ENCODE measurements at regions not wholly inside any gene's neighbourhood (a gene's known extent, or its start where the extent isn't known, plus 50 kb on each side); places are given as distances from the start of the nearest gene placed in this dataset.

DNA sequence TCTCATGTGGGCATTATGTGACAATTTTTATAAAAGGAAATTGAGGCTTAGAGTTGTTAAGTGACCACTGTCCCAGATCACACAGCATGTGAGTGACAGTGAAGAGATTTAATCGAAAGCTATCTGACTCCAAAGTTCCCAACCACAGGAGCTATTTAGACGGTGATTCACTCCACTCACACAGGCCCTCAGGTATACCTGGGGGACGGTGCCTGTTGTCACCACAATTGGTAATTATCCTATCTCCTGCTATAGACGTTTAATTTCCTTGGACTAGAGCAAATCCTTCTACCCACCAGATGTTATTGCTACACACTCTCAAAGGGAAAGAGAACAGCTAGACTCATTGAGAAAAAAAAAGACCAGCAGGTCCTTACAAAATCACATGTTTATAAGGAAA, 145.5 kb downstream of the KLF6 start:
- TF ChIP-seq OSR1 (CRISPR knock-in tag; IDR thresholded peaks at IDR 0.05) = no peak
- no peak for TF ChIP-seq ESRRG (CRISPR knock-in tag; IDR thresholded peaks at IDR 0.05)
- no peak for TF ChIP-seq ISL1 (CRISPR knock-in tag; IDR thresholded peaks at IDR 0.05)
- no peak for TF ChIP-seq ZC3H10 (CRISPR knock-in tag; IDR thresholded peaks at IDR 0.05)
- TF ChIP-seq, protein P1, sequence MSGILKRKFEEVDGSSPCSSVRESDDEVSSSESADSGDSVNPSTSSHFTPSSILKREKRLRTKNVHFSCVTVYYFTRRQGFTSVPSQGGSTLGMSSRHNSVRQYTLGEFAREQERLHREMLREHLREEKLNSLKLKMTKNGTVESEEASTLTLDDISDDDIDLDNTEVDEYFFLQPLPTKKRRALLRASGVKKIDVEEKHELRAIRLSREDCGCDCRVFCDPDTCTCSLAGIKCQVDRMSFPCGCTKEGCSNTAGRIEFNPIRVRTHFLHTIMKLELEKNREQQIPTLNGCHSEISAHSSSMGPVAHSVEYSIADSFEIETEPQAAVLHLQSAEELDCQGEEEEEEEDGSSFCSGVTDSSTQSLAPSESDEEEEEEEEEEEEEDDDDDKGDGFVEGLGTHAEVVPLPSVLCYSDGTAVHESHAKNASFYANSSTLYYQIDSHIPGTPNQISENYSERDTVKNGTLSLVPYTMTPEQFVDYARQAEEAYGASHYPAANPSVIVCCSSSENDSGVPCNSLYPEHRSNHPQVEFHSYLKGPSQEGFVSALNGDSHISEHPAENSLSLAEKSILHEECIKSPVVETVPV (CRISPR knock-in tag; IDR thresholded peaks at IDR 0.05) = no peak
- TF ChIP-seq ARNTL (CRISPR knock-in tag; IDR thresholded peaks at IDR 0.05; ENCODE audit: borderline replicate concordance, low read depth) = no peak
- no peak for ATAC-seq

DNA sequence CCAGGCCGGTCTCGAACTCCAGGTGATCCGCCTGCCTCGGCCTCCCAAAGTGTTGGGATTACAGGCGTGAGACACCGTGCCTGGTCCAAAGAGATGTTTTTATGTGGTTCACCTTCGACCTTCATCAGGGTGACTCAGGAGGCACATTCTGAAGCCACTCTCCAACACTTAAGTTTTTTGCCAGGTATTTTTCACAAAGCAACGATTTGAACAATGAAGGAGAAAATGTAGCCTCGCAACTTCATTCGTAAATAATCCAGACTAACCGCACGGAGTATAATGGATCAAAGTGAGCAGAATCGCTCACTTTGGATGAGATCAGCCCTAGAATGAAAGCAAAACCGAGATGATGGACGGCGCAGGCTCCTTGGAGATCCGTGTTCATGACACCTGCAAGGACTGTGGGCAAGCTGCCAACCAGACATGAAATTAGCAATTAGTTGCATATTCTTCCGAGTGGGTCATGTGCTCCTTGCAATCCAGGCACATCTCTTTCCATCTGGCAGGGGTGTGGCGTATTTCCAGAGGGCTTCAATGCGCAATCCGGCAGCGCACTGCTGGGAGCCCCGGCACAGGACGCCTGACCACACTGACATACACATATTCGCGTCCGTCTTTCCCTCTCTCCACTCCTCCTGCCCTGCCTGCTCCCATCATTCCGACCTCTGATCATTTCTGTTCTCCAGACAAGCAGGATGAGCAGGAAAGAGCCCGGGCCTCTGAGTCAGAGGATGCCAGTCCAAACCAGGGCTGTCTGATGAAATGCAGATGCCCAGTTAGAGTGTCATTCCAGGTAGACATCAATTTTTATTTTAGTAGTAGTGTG, 148.4 kb downstream of the KLF6 start:
- TF ChIP-seq, protein P2, sequence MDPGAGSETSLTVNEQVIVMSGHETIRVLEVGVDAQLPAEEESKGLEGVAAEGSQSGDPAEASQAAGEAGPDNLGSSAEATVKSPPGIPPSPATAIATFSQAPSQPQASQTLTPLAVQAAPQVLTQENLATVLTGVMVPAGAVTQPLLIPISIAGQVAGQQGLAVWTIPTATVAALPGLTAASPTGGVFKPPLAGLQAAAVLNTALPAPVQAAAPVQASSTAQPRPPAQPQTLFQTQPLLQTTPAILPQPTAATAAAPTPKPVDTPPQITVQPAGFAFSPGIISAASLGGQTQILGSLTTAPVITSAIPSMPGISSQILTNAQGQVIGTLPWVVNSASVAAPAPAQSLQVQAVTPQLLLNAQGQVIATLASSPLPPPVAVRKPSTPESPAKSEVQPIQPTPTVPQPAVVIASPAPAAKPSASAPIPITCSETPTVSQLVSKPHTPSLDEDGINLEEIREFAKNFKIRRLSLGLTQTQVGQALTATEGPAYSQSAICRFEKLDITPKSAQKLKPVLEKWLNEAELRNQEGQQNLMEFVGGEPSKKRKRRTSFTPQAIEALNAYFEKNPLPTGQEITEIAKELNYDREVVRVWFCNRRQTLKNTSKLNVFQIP (CRISPR knock-in tag; IDR thresholded peaks at IDR 0.05; ENCODE audit: borderline replicate concordance, low read depth) = no peak
- TF ChIP-seq BACH2 (CRISPR knock-in tag; IDR thresholded peaks at IDR 0.05; ENCODE audit: borderline replicate concordance) (no peak), TOX (CRISPR knock-in tag; IDR thresholded peaks at IDR 0.05; ENCODE audit: borderline replicate concordance) (0 out of 2 replicates have a peak, but pooled peaks have one; percentile 37), ESRRG (CRISPR knock-in tag; IDR thresholded peaks at IDR 0.05) (no peak), TCF4 (CRISPR knock-in tag; IDR thresholded peaks at IDR 0.05; ENCODE audit: borderline replicate concordance) (no peak), ZNF8 (CRISPR knock-in tag; IDR thresholded peaks at IDR 0.05) (no peak), ZNF565 (CRISPR knock-in tag; conservative IDR thresholded peaks at IDR 0.05; ENCODE audit: low read depth) (no peak), ISL1 (CRISPR knock-in tag; IDR thresholded peaks at IDR 0.05) (peak; percentile 35; the same call in 1 of the 2 replicates), ZC3H10 (CRISPR knock-in tag; IDR thresholded peaks at IDR 0.05) (no peak), ARNTL (CRISPR knock-in tag; IDR thresholded peaks at IDR 0.05; ENCODE audit: borderline replicate concordance, low read depth) (no peak), GLIS3 (CRISPR knock-in tag; IDR thresholded peaks at IDR 0.05) (no peak), ZFP30 (CRISPR knock-in tag; IDR thresholded peaks at IDR 0.05) (no peak), SNAI2 (CRISPR knock-in tag; IDR thresholded peaks at IDR 0.05) (no peak), OSR1 (CRISPR knock-in tag; IDR thresholded peaks at IDR 0.05) (no peak), PPARA (CRISPR knock-in tag; IDR thresholded peaks at IDR 0.05; ENCODE audit: borderline replicate concordance) (no peak)
- TF ChIP-seq, protein P1 (CRISPR knock-in tag; IDR thresholded peaks at IDR 0.05) = no peak
- TF ChIP-seq, protein P3, sequence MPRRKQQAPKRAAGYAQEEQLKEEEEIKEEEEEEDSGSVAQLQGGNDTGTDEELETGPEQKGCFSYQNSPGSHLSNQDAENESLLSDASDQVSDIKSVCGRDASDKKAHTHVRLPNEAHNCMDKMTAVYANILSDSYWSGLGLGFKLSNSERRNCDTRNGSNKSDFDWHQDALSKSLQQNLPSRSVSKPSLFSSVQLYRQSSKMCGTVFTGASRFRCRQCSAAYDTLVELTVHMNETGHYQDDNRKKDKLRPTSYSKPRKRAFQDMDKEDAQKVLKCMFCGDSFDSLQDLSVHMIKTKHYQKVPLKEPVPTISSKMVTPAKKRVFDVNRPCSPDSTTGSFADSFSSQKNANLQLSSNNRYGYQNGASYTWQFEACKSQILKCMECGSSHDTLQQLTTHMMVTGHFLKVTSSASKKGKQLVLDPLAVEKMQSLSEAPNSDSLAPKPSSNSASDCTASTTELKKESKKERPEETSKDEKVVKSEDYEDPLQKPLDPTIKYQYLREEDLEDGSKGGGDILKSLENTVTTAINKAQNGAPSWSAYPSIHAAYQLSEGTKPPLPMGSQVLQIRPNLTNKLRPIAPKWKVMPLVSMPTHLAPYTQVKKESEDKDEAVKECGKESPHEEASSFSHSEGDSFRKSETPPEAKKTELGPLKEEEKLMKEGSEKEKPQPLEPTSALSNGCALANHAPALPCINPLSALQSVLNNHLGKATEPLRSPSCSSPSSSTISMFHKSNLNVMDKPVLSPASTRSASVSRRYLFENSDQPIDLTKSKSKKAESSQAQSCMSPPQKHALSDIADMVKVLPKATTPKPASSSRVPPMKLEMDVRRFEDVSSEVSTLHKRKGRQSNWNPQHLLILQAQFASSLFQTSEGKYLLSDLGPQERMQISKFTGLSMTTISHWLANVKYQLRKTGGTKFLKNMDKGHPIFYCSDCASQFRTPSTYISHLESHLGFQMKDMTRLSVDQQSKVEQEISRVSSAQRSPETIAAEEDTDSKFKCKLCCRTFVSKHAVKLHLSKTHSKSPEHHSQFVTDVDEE (CRISPR knock-in tag; IDR thresholded peaks at IDR 0.05) = no peak
- TF ChIP-seq, protein P4, sequence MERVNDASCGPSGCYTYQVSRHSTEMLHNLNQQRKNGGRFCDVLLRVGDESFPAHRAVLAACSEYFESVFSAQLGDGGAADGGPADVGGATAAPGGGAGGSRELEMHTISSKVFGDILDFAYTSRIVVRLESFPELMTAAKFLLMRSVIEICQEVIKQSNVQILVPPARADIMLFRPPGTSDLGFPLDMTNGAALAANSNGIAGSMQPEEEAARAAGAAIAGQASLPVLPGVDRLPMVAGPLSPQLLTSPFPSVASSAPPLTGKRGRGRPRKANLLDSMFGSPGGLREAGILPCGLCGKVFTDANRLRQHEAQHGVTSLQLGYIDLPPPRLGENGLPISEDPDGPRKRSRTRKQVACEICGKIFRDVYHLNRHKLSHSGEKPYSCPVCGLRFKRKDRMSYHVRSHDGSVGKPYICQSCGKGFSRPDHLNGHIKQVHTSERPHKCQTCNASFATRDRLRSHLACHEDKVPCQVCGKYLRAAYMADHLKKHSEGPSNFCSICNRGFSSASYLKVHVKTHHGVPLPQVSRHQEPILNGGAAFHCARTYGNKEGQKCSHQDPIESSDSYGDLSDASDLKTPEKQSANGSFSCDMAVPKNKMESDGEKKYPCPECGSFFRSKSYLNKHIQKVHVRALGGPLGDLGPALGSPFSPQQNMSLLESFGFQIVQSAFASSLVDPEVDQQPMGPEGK (CRISPR knock-in tag; IDR thresholded peaks at IDR 0.05; ENCODE audit: borderline replicate concordance) = no peak
- ATAC-seq = peak; percentile 98

DNA sequence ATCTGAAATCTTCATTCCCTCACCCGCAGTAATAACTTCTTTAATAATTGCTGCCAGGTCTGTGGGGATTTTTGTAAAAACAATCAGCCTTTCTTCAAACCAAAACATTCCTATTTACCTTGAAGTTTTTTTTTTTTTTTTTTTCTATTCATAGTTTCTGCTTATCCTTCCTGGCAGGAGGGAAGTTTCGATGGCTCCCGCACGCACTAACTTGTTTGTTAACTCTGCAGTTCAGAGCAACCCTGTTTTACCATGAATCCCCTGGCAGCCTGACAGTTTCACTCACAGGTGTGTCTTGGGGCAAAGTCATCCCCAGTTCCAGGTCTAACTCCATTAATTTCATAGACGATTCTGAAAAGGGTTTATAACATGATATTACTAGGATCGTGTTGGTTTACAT, 149.3 kb downstream of the KLF6 start:
- no peak for ATAC-seq
- TF ChIP-seq, protein P3 (CRISPR knock-in tag; IDR thresholded peaks at IDR 0.05) = no peak
- no peak for TF ChIP-seq ZC3H10 (CRISPR knock-in tag; IDR thresholded peaks at IDR 0.05)
- TF ChIP-seq RARB (CRISPR knock-in tag; IDR thresholded peaks at IDR 0.05) = no peak
- no peak for TF ChIP-seq ZNF8 (CRISPR knock-in tag; IDR thresholded peaks at IDR 0.05)
- no peak for TF ChIP-seq GLIS3 (CRISPR knock-in tag; IDR thresholded peaks at IDR 0.05)
- no peak for TF ChIP-seq ARNTL (CRISPR knock-in tag; IDR thresholded peaks at IDR 0.05; ENCODE audit: borderline replicate concordance, low read depth)
- no peak for TF ChIP-seq ESRRG (CRISPR knock-in tag; IDR thresholded peaks at IDR 0.05)
- TF ChIP-seq ZFP3 (CRISPR knock-in tag; IDR thresholded peaks at IDR 0.05) = no peak
- TF ChIP-seq, protein P4 (CRISPR knock-in tag; IDR thresholded peaks at IDR 0.05; ENCODE audit: borderline replicate concordance) = no peak
- no peak for TF ChIP-seq PPARA (CRISPR knock-in tag; IDR thresholded peaks at IDR 0.05; ENCODE audit: borderline replicate concordance)
